ENCODE measurements at regions not wholly inside any gene's neighbourhood (a gene's known extent, or its start where the extent isn't known, plus 50 kb on each side); places are given as distances from the start of the nearest gene placed in this dataset.

- no peak for DNase-seq
Observed at GRCh38 chr3:190721330-190721729, 141.2 kb downstream of the GMNC start.

GRCh38 chr3:190718671-190719070 lies 143.8 kb downstream of the GMNC start:
- peak; percentile 64 for DNase-seq

DNA sequence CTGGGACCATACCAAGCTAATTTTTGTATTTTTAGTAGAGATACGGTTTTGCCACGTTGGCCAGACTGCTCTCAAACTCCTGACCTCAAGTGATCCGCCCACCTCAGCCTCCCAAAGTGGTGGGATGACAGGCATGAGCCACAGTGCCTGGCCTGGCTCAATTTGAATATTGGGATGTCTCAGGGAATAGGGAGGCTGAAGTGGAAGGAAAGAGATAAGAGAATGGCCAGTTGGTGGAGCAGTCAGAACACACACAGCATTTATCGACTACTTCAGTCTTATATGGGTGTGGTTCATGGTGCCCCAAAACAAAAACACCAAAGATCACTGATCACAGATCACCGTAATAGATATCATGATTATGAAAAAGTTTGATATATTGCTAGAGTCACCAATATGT lies 144.4 kb downstream of the GMNC start:
- DNase-seq: no peak

GRCh38 chr3:190716961-190717360 lies 145.5 kb downstream of the GMNC start:
- DNase-seq: no peak

- DNase-seq: no peak
Observed at GRCh38 chr3:190716211-190716610, 146.3 kb downstream of the GMNC start.

DNA sequence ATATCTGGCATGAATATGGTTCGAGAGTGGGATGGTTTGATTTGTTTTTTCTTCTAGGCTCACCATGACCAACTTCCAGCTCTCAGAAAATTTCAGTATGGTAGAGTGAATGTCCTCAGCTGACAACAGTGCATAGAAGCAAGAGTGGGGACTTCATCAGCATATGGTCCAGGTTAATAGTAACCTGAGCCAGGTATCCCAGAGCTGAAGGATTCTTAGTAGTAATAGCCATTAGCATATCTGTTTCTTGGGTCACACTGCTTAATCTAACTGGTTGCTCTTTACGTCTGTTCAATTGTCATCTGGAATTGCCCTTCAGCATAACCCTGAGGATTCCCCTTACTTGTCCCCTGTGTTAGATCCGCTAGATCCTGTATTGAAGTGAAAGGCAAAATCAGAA lies 151.8 kb downstream of the GMNC start:
- DNase-seq: no peak

DNA sequence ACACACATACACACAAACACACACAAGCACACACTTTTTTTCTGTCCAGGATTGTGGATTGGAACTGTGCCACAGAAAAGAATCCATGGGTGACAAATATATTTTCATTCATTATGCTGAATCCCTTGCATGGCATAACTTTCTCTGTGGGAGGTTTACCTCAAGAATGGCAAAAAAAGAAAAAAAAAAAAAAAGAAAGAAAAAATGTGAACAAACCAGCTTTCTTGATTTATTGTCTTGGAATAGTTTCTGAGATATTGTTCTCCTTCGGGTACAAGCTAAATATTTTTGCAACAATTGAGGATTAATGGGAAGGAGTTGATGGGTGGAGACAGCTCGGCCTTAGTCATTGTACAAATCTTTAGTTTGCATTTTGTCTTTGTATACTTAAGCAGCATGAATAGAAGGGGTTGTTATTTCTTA lies 153.1 kb downstream of the GMNC start:
- peak; percentile 48 for DNase-seq

Measured in fibroblast of skin of right quadriceps (primary cell).